Liver (tissue), 3 donors: ENCODE measurements at regions not wholly inside any gene's neighbourhood (a gene's known extent, or its start where the extent isn't known, plus 50 kb on each side); places are given as distances from the start of the nearest gene placed in this dataset.
"Not testable (repeated sequence)": the region's sequence is repeated elsewhere in the genome, so short reads cannot be mapped to it uniquely, and the experiment has no call there.

Experiments
- RAD21 ChIP-seq, 2 donors: IDR thresholded peaks; 2 replicates each; pipeline ENCODE4 v1.6.1; 2016; ENCODE audit warnings: antibody characterized with exemption in 2 of 2, mild to moderate bottlenecking in 2 of 2
- TF ChIP-seq, protein P1 (sequence below): IDR thresholded peaks from 2 replicates; pipeline ENCODE4 v1.6.1; 2016; ENCODE audit warnings: antibody characterized with exemption
- TF ChIP-seq, protein P2 (sequence below): fragments of 150-350 bp; IDR thresholded peaks from 2 replicates; pipeline ENCODE4 v1.5.1; 2017; ENCODE audit warnings: improper control_type of control experiment, low read depth, low read length; ENCODE audit not compliant: missing input control
- donor health status: healthy.
- donor health status: healthy.

- TF ChIP-seq, protein P1, sequence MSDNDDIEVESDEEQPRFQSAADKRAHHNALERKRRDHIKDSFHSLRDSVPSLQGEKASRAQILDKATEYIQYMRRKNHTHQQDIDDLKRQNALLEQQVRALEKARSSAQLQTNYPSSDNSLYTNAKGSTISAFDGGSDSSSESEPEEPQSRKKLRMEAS = not testable (repeated sequence)
- TF ChIP-seq RAD21 (IDR thresholded peaks at IDR 0.05) = not testable (repeated sequence)
- TF ChIP-seq, protein P2, sequence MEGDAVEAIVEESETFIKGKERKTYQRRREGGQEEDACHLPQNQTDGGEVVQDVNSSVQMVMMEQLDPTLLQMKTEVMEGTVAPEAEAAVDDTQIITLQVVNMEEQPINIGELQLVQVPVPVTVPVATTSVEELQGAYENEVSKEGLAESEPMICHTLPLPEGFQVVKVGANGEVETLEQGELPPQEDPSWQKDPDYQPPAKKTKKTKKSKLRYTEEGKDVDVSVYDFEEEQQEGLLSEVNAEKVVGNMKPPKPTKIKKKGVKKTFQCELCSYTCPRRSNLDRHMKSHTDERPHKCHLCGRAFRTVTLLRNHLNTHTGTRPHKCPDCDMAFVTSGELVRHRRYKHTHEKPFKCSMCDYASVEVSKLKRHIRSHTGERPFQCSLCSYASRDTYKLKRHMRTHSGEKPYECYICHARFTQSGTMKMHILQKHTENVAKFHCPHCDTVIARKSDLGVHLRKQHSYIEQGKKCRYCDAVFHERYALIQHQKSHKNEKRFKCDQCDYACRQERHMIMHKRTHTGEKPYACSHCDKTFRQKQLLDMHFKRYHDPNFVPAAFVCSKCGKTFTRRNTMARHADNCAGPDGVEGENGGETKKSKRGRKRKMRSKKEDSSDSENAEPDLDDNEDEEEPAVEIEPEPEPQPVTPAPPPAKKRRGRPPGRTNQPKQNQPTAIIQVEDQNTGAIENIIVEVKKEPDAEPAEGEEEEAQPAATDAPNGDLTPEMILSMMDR = not testable (repeated sequence)
Measured at GRCh38 chr5:92937396-92937795, 643.6 kb downstream of the NR2F1-AS1 start.
